Germinal center (tissue), 1 donor: ENCODE measurements at regions not wholly inside any gene's neighbourhood (a gene's known extent, or its start where the extent isn't known, plus 50 kb on each side); places are given as distances from the start of the nearest gene placed in this dataset.
"Not testable (repeated sequence)": the region's sequence is repeated elsewhere in the genome, so short reads cannot be mapped to it uniquely, and the experiment has no call there.

Source experiments
- DNase-seq: peaks from one replicate; pipeline ENCODE4 v3.0.0; 2012; ENCODE audit warnings: mixed read lengths, low spot score

DNA sequence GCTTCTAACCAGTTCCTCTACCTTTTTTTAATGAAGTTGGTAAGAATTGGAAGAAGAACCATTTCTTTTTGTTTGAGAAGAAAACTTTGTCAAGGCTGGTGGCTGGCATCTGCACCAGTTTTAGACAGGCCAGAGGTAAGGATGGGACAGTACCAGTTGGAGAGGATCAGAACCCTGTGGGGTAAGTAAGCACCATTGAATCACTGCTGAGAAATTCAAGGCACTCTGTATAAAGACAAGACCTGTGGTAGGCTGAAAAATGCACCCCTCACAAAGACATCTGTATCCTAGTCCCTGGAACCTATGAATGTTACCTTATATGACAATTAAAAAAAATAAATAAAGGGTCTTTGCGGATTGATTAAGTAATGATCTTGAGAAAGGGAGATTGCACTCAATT is 166.7 kb upstream of the NRP1 start:
- DNase-seq: no peak

DNA sequence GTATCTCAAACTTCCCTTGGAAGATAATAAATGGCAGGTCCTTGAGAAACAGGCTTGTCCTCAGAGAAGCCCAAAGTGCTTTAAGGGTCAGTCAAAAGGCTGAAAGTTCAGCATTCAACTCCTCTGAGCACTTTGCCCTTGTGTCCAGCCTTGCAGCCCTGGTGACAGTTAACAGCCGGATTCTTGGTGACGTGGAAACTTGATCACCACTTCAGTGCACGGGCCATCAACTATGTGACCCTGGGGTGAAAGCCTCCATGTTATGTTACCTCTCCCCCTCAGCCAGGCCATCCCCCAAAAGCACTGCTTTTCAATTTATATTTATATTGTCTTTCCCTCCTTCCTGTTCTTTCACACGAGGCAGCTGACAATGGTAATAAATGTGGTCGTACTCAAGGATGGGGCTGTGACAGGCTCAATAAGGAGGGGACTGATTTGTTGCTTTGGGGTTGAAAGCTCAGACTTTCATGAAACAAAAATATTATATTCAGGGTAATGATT is 164.0 kb upstream of the NRP1 start:
- DNase-seq: no peak

DNA sequence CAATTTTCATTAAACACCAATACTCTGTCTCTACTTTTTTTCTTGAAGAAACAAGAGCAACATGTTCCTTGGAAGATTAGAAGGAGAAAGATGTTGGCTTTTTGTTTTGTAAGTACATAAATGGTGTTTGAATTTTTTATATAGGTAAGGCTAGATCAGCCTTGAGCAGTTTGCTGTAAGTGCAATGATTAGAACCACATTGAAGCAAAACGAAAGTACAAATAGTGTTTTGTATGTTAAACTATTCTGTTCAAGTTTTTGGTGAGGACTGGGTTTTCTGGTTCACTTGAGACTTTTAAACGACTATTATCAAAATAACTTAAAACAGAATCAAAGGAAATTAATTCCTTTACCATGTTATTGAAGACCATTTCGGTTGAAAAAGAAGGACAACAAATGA is 162.9 kb upstream of the NRP1 start:
- no peak for DNase-seq

GRCh38 chr10:33496096-33496495 is 161.6 kb upstream of the NRP1 start:
- no peak for DNase-seq

DNA sequence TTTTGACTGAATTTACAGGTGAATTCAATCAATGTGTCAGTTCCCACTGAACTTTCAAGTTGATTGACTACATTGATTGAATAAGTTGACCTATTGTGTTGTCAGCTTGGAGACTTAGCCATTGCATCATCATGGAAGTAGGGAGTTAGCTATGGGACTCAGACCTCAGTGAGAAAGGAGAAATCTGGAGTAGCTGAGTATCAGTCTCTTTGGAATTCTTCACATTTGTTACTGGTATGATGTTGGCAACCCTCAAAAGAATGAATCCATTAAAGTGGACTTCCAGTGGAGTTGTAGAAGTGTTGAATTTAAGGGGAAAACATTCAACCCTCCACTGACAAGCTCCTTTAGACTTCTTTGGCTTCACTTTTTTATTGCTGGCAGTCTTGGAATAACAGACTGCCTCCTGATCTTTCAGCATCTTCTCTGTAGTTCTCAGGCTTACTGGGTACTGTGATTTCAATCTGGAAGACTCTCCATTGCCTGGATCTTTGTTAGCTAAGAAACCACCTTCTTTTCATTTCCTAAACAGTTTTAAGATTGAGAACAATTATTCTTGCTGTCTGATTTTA is 160.3 kb upstream of the NRP1 start:
- DNase-seq: no peak

GRCh38 chr10:33493978-33494377 is 159.5 kb upstream of the NRP1 start:
- no peak for DNase-seq

DNA sequence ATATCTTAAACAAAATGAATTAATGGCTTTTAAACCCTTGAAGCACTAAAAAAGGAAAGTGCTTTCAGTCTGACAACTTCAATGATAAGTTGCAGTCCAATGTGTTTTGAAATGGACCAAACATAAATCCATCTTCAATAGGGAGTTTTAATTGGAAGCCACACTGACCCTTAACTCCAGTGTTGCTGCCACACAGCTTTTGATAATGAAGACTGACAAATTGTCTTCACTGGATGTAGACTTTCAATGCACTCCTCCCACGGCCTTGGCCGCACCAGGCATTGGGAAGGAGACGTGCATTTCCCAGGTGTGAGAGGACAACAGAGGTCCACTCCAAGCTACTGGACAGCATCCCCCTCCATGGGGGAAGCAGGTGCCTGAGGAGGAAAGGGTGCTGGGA is 159.0 kb upstream of the NRP1 start:
- DNase-seq: no peak

GRCh38 chr10:33492701-33493345 is 158.4 kb upstream of the NRP1 start:
- no peak for DNase-seq

- DNase-seq: no peak
These were observed 155.2 kb upstream of the NRP1 start for GRCh38 chr10:33489501-33490176.

DNA sequence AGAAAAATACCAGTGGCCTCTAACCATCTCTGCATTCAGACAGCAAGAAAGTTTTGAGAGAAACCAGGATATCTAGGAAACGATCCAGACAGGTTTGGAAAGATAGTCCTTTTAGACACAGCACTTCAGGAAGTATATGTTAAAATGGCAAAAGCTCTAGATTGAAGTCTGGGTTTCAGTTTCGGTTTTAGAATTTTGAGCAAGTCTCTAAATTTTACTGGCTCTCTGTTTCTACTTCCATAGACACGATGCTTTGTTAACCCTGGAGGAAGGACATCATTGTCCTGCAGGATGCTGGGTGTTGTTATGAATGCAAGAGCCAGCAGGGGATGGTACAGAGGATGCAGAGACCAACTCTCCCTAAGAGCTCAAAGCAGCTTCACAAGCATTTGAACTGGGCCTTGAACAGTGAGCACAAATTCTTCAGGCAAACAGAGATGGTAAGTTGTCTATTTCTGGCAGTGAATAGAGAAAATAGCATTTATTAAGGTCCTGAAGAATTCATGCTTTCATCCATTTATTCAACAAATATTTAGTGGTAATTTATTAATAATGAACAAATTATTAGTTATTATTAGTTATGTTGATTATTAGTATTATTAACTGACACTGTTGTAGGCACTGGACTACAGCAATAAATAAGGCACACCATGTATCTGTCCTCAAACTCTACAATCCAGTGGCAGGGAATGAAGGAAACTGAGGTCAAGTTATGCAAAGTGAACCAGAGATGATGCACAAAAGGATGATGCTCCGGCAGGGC is 152.7 kb upstream of the NRP1 start:
- DNase-seq: no peak

- no peak for DNase-seq
These were observed 150.8 kb upstream of the NRP1 start for GRCh38 chr10:33485276-33485675.

GRCh38 chr10:33484787-33485186 is 150.3 kb upstream of the NRP1 start:
- DNase-seq: no peak

GRCh38 chr10:33483816-33484190 is 149.3 kb upstream of the NRP1 start:
- no peak for DNase-seq

DNA sequence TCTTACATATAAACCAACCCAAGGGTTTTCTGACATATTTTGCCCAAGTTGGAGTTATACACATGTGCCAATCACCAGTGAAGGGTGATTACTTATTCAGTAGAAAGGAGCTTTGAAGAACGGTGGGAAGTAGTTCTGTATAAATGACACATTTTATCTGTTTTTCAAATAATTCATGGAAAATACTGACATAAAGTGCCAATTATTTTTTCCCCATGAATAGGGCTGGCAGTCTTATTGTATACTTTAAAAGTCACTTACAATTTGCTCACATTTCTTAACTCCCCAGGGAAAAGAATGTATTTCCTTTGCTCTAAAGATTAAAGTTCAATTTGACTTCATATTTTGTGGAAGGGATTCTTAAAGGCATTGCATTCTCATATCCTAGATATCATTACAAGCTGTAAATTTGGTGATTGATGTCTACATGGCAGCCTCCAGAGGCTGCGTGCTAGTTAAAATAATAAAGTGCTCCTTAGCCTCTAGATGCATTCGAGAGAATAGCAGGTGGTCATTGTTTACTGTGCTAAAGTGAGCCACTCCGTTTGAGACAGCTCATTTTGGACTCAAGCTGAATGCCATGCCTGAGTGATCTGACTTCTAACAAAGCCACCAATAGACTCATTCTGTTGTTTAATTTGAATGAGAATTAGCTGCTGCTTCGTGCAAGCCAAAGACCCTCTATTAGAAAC is 148.8 kb upstream of the NRP1 start:
- no peak for DNase-seq

DNA sequence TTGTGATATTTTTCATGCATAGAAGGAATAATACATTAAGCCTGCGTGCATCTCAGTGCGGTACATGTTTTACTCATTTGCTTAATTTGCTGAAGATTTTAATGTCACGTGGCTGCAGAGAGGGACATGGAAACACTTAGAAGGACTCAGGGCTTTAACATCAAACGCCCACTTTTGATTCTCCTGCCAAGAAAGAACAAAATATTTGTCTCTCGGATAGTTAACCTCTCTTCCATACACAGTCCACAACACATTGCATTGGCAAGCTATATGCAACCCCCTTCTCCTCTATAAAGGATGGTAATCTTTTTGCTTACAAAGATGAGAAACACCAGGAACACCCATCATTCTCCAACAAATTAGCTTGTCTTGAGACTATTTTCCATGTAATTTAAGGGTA is 148.0 kb upstream of the NRP1 start:
- no peak for DNase-seq

DNA sequence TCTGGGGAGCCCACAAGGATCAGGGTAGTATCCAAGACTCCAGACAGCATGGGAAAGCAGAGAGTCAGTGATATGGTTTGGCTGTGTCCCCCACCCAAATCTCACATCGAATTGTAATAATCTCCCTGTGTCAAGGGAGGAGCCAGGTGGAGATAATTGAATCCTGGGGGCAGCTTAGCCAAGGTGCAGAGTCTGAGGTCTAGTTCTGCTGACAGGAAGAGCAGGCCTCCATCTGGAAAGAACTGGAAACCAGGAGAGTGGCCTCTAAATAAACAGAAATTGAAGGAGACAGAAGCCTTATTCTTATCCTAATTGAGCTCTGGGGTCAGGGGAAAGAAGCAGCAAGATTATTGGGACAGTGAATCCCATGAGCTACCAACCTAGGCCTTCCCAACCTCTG is 146.7 kb upstream of the NRP1 start:
- DNase-seq: no peak

DNA sequence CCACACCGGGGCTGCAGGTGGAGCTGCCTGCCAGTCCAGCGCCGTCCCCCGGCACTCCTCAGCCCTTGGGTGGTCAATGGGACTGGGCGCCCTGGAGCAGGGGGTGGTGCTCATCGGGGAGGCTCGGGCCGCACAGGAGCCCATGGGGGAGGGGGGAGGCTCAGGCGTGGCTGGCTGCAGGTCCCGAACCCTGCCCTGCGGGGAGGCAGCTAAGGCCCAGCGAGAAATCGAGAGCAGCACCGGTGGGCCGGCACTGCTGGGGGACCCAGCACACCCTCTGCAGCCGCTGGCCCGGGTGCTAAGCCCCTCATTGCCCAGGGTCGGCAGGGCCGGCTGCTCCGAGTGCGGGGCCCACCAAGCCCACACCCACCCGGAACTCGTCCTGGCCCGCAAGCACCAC is 145.9 kb upstream of the NRP1 start:
- not testable (repeated sequence) for DNase-seq

DNA sequence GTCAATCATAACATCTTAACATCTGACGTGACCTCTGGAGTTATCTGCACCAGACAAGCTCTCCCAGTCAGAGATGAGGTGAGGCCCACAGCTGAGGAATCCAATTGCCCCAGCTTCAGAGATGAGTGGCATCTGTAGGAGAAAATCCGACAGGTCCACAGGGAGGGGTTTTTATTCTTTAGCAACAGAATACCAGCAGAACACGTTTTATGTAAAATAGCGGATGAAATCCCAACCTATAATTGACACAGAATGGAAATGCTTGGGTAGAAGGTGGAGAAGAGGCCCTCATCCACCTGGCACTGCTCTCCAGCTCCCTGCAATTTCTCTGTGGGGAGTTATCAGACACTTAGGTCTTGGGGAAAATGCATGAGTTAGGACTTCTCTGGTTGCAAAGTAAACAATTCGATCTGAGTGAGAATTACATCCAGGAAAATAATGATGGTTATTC is 144.2 kb upstream of the NRP1 start:
- no peak for DNase-seq

DNA sequence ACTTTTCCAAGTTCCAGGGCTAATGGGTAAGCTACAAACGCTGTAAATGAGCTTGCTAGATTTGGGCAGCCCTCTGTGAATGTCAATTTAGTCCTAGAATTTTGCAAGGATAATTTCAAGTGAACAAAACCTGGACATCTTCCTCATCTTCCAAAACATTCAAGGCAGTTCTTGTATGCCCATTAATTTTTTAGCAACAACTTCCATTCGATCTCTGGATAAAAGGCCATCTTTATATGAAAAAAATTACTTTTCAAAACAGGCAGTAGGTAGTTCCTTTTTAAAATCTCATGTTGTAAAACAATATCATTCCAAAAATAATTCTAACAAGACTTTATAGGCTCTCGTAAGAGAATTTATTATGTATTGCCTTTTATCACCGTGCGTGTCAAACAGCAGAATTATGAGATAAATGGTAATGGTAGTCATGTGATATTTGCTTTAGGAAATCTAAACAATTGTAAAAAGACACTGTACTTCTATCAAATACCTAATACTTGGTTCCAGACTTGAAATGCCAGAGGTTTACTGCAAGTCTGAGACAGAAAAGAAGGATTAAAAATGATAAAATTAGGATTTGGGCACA is 143.7 kb upstream of the NRP1 start:
- DNase-seq: no peak

- no peak for DNase-seq
These were observed 143.0 kb upstream of the NRP1 start for GRCh38 chr10:33477291-33478088.

DNA sequence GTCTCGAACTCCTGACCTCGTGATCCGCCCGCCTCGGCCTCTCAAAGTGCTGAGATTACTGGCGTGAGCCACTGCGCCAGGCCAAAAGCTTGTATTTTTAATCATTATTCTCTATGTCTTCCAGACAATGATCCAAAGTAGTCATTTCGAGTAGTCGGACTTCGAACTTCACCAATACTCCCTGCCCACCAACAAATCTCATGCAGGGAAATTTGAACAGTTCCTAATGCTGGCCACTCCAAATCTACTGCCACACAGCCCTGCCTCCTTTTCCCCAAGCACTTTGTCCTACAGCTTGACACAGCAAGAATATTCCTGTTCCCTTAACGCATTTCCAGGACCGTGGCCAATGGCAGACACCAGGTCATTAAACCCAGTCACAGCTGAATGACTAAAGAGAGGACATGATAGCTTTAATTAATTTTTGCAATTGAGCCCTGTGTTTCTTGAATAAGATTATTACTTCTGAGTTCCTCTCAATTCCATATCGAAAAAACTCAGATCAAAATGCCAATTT is 142.3 kb upstream of the NRP1 start:
- DNase-seq: no peak
